GM21367 (cell line): ENCODE measurements at regions not wholly inside any gene's neighbourhood (a gene's known extent, or its start where the extent isn't known, plus 50 kb on each side); places are given as distances from the start of the nearest gene placed in this dataset.

Experiments
- ATAC-seq: cut with Tn5 transposase; IDR thresholded peaks from one replicate; pipeline ENCODE4 v1.9.1; 2021; ENCODE audit not compliant: unreplicated experiment

DNA sequence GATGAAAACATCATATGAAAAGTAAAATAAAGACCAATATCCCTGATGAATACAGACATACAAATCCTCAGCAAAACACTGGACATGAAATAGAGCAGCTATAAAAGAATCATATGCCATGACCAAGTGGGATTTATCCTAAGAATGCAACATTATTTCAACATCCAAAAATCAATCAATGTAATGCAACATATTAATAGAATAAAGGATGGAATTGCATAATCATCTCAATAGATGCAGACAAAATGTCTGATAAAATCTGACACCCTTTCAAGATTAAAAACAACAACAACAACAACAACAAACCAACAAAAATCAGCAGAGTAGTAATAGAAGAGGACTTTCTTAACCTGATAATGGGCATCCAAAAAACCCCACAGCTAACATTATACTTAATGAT is 63.8 kb upstream of the IL1R1 start:
- ATAC-seq = no peak

- ATAC-seq = peak; percentile 31
Measured at GRCh38 chr2:102080451-102081242, 61.9 kb upstream of the IL1R1 start.

DNA sequence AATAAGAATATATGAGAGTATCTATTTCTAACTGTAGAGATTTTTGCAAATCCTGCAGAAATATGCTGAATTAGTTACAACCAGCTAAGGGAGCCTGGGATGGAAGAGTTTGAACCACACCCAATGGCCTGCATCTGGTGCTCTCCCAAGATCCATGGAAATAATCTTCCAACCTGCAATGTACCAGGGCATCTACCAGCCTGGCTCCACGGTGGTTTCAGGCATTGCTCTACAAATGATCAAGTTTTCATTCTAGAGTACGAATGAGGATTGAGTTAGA is 61.4 kb upstream of the IL1R1 start:
- no peak for ATAC-seq

GRCh38 chr2:102081606-102082005 is 60.9 kb upstream of the IL1R1 start:
- no peak for ATAC-seq

DNA sequence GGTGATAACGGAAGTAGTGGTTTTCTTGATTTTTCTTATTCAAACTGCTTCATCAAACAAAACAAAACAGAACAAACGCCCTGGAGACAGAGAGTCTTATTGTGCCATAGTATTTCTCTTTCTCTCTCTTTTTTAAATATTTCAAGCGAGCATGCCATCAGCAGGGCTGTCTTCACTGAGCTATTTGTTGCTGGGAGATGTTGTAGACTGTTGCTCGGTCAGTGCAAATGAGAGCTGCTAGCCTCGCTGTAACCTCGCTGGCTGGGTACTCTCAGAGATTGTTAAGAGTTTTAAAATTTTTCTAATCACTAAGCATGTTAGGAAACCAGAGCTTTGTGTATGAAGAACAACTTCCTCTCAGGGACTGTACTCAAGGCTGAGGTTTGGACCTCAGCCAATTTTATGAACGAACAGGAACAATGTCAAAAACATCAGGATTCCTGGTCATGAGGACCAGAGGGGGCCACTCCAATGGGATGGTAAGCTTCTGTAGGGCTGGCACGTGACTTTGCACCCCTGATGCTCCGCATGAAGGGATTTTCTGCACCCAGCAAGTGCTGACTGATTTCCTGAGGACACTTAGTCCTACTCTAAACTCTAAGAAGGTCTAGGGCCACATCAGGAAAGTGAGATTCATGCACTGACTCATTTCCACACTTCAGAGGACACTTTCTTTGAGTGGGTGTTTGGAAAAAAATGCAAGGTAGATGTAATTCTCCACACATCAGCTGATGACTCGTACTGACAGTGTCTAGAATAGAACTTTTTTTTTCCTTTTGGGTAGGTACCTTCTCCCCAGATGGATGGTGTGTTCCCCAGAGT is 59.8 kb upstream of the IL1R1 start:
- ATAC-seq = peak; percentile 76

DNA sequence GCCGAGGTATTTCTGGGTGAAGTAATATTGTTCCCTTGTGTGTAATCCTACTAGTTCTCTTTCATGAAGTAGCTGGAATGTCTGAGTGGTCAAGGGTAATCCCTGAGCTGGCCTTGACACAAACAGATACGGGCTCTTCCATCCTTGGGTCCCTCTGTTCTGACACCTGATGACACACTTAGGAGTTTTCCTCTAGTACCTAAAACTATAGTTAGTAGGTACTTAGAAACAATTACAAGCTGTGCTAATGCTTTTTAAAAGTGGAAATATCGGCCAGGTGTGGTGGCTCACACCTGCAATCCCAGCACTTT is 59.2 kb upstream of the IL1R1 start:
- no peak for ATAC-seq

- no peak for ATAC-seq
Measured at GRCh38 chr2:102084651-102085050, 57.9 kb upstream of the IL1R1 start.

DNA sequence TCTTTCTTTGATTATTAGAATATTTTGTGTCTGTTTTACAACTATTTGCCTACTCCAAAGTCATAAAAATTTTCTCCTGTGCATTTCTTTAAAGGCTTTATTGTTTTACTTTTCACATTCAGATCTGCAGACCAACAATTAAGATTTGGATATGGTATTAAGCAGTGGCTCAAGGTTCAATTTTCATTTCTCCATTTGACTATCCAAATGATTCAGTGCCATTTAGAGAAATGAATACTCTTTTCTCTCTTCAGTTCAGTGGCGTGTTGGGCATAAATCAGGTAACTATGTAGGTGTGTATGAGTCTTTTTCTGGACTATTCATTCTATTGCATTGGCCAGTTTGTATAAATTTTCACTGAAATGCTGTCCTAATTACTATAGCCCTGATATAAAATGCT is 57.3 kb upstream of the IL1R1 start:
- ATAC-seq = no peak

DNA sequence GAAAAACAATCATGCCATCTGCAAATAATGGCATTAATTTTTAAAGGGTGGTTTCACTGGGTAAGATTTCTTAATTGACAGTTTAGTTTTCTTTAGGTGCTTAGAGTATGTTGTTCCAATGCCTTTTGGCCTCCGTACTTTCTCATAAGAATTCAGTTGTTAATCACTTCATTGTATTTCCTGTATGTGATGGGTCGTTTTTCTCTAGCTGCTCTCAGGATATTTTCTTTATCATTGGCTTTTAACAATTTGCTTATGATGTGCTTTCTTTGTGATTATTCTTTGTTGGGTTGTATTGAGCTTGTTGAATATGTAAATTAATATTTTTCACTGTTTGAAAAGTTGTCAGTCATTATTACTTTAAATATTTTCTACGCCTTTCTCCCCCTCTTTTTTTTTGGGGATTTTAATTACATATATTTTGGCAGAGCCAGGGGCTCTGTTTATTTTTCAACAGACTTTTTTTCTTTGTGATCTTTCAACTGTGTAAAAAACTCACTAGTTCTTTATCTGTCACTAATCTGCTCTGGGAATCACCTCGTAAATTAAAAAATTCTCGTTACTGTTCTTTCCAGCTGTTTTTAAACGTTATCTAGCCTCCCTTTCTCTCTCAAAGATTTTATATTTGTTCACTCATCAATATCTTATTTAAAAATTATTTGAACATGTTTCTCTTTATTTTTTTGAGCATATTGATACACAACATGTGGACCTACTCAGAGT is 56.2 kb upstream of the IL1R1 start:
- ATAC-seq = no peak

GRCh38 chr2:102091121-102091520 is 51.4 kb upstream of the IL1R1 start:
- ATAC-seq = no peak

GRCh38 chr2:102091908-102092307 is 50.6 kb upstream of the IL1R1 start:
- no peak for ATAC-seq

DNA sequence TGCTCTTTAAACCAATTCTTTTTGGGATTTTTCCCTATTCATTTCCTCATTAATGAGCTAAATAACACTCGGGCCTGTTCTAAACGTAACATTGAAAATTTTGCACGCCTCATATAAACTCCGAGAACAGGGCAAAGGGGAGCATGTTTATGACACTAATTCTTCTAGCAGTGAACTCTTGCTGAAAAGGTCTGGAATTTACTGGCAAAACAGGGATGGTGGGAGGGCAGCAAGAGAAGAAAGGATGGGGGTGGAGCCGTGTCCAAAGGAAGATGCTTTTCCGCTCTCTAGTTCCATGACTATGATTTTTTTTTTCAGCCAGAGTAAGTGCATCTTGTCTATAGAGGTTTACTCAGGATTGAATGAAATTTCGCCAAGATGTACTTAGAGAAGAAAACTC is 50.0 kb upstream of the IL1R1 start:
- ATAC-seq = no peak
